Small intestine (tissue), 7 donors: ENCODE measurements at regions not wholly inside any gene's neighbourhood (a gene's known extent, or its start where the extent isn't known, plus 50 kb on each side); places are given as distances from the start of the nearest gene placed in this dataset.

Experiments
- DNase-seq, 2 donors: peaks; one replicate each; pipeline versions ENCODE4 v3.0.0 to v3.0.0-alpha.2; 2013
- FAIRE-seq: peaks from 2 replicates; lab custom pipeline; 2012; peaks lifted over from hg19 to GRCh38; lab: Jason Lieb, UNC
- H3K27ac ChIP-seq, 3 donors: one replicate each; pipeline ENCODE4 v1.5.1; 2013; ENCODE audit warnings: low read length in 2 of 3, mild to moderate bottlenecking in 2 of 3, control low read depth in 1 of 3, inconsistent platforms in 1 of 3, low read depth in 1 of 3, moderate library complexity in 1 of 3
- H3K27me3 ChIP-seq, 3 donors: one replicate each; pipeline ENCODE4 v1.6.1; 2013; ENCODE audit warnings: low read length in 3 of 3, inconsistent platforms in 1 of 3; ENCODE audit not compliant: control insufficient read depth in 3 of 3, insufficient read depth in 3 of 3
- H3K36me3 ChIP-seq, 3 donors: one replicate each; pipeline ENCODE4 v1.6.1; 2013; ENCODE audit warnings: low read length in 3 of 3, inconsistent platforms in 1 of 3, low read depth in 1 of 3, mild to moderate bottlenecking in 1 of 3, moderate library complexity in 1 of 3; ENCODE audit not compliant: control insufficient read depth in 3 of 3, insufficient read depth in 2 of 3
- H3K4me1 ChIP-seq, 3 donors: one replicate each; pipeline ENCODE4 v1.6.1; 2013; ENCODE audit warnings: low read length in 2 of 3, inconsistent platforms in 1 of 3, low read depth in 1 of 3, mild to moderate bottlenecking in 1 of 3, moderate library complexity in 1 of 3; ENCODE audit not compliant: control insufficient read depth in 3 of 3, insufficient read depth in 2 of 3
- H3K4me3 ChIP-seq, 3 donors: one replicate each; pipeline ENCODE4 v1.5.1; 2013; ENCODE audit warnings: low read length in 3 of 3, control low read depth in 1 of 3, inconsistent platforms in 1 of 3, low read depth in 1 of 3, mild to moderate bottlenecking in 1 of 3, moderate library complexity in 1 of 3
- H3K9me3 ChIP-seq, 2 donors: one replicate each; pipeline ENCODE4 v1.6.1; 2013; ENCODE audit warnings: low read depth in 1 of 2, low read length in 1 of 2; ENCODE audit not compliant: control insufficient read depth in 2 of 2, insufficient read depth in 1 of 2
- WGBS, 3 donors: extraction: QIAGEN DNeasy Blood & Tissue Kit; methylation state at CpG; one replicate each; pipeline ENCODE4 v1.1.7; 2013; 5-methylcytosine and 5-hydroxymethylcytosine counted together
- donor health status: healthy with polysubstance abuse.
- donor health status: control.
- donor health status: control.
- donor health status: Bipolar disorder and iron deficiency.
- donor health status: healthy.

GRCh38 chr12:28874758-28875157, 274.3 kb upstream of the FAR2 start:
- DNase-seq (no peak), FAIRE-seq (no peak)
- Histone ChIP-seq H3K27ac (no peak overlapping the region), H3K27me3 (peaks cover 0 to 2% (median 0%) of the 10 kb centered on the region in 3 donors), H3K4me1 (no peaks in the 10 kb centered on the region), H3K9me3 (peaks cover 0 to 1% of the 10 kb centered on the region in 2 donors), H3K36me3 (no peaks in the 10 kb centered on the region), H3K4me3 (no peak overlapping the region)
- WGBS, 3 donors = 37 to 66% (median 51%) methylated on average over 3 of the region's 3 CpGs

GRCh38 chr12:28876196-28876798, 272.8 kb upstream of the FAR2 start:
- WGBS, 3 donors = 32 to 42% (median 35%) methylated on average over 4 of the region's 4 CpGs
- Histone ChIP-seq H3K27me3 (peaks cover 0 to 2% (median 0%) of the 10 kb centered on the region in 3 donors), H3K4me3 (no peak overlapping the region), H3K9me3 (peaks cover 0 to 1% of the 10 kb centered on the region in 2 donors), H3K27ac (no peak overlapping the region), H3K4me1 (no peaks in the 10 kb centered on the region), H3K36me3 (no peaks in the 10 kb centered on the region)
- DNase-seq (no peak), FAIRE-seq (no peak)

GRCh38 chr12:28877854-28878253, 271.2 kb upstream of the FAR2 start:
- WGBS, 3 donors = 61 to 84% (median 79%) methylated on average over 1 of the region's 1 CpG
- Histone ChIP-seq H3K36me3 (no peaks in the 10 kb centered on the region), H3K4me3 (no peak overlapping the region), H3K27me3 (peaks cover 0 to 2% (median 0%) of the 10 kb centered on the region in 3 donors), H3K27ac (no peak overlapping the region), H3K9me3 (peaks cover 0 to 1% of the 10 kb centered on the region in 2 donors), H3K4me1 (no peaks in the 10 kb centered on the region)
- DNase-seq (no peak), FAIRE-seq (no peak)

GRCh38 chr12:28878629-28879028, 270.4 kb upstream of the FAR2 start:
- no peak overlapping the region for H3K4me3 ChIP-seq
- DNase-seq (no peak), FAIRE-seq (no peak)
- H3K27ac ChIP-seq = no peak overlapping the region
- peaks cover 0 to 1% of the 10 kb centered on the region in 2 donors for H3K9me3 ChIP-seq
- H3K4me1 ChIP-seq = no peaks in the 10 kb centered on the region
- peaks cover 0 to 2% (median 0%) of the 10 kb centered on the region in 3 donors for H3K27me3 ChIP-seq
- WGBS, 3 donors = 78 to 84% (median 81%) methylated on average over 2 of the region's 2 CpGs
- H3K36me3 ChIP-seq = no peaks in the 10 kb centered on the region

- DNase-seq (no peak), FAIRE-seq (no peak)
- H3K27me3 ChIP-seq = peaks cover 0 to 2% (median 0%) of the 10 kb centered on the region in 3 donors
- H3K4me1 ChIP-seq = no peaks in the 10 kb centered on the region
- H3K9me3 ChIP-seq = peaks cover 0 to 1% of the 10 kb centered on the region in 2 donors
- H3K4me3 ChIP-seq = no peak overlapping the region
- no peaks in the 10 kb centered on the region for H3K36me3 ChIP-seq
- 87 to 95% (median 91%) methylated on average over 2 of the region's 2 CpGs for WGBS, 3 donors
- H3K27ac ChIP-seq = no peak overlapping the region
These were observed 269.7 kb upstream of the FAR2 start for GRCh38 chr12:28879379-28879778.

GRCh38 chr12:28882444-28882843, 266.6 kb upstream of the FAR2 start:
- 73 to 80% (median 73%) methylated on average over 2 of the region's 2 CpGs for WGBS, 3 donors
- peaks cover 0 to 1% of the 10 kb centered on the region in 2 donors for H3K9me3 ChIP-seq
- no peaks in the 10 kb centered on the region for H3K4me1 ChIP-seq
- DNase-seq (no peak), FAIRE-seq (no peak)
- no peaks in the 10 kb centered on the region for H3K36me3 ChIP-seq
- H3K27ac ChIP-seq = no peak overlapping the region
- no peak overlapping the region for H3K4me3 ChIP-seq
- no peaks in the 10 kb centered on the region for H3K27me3 ChIP-seq

GRCh38 chr12:28883406-28883997, 265.6 kb upstream of the FAR2 start:
- FAIRE-seq = no peak
- no peaks in the 10 kb centered on the region for H3K36me3 ChIP-seq
- no peak overlapping the region for H3K27ac ChIP-seq
- no peak overlapping the region for H3K4me3 ChIP-seq
- H3K4me1 ChIP-seq = no peaks in the 10 kb centered on the region
- no peak for DNase-seq
- no peaks in the 10 kb centered on the region for H3K27me3 ChIP-seq
- peaks cover 0 to 1% of the 10 kb centered on the region in 2 donors for H3K9me3 ChIP-seq
- WGBS, 3 donors = 21 to 45% (median 41%) methylated on average over 2 of the region's 2 CpGs

GRCh38 chr12:28884904-28885679, 264.0 kb upstream of the FAR2 start:
- Histone ChIP-seq H3K36me3 (no peaks in the 10 kb centered on the region), H3K27ac (no peak overlapping the region), H3K27me3 (no peaks in the 10 kb centered on the region), H3K4me3 (no peak overlapping the region), H3K4me1 (no peaks in the 10 kb centered on the region), H3K9me3 (no peaks in the 10 kb centered on the region)
- 51 to 59% (median 52%) methylated on average over 3 of the region's 3 CpGs for WGBS, 3 donors
- FAIRE-seq (no peak), DNase-seq (no peak)
